Progenitor cell of endocrine pancreas (in vitro differentiated cells): ENCODE measurements at regions not wholly inside any gene's neighbourhood (a gene's known extent, or its start where the extent isn't known, plus 50 kb on each side); places are given as distances from the start of the nearest gene placed in this dataset.

ENCODE experiments used
- DNase-seq: peaks from one replicate; pipeline ENCODE4 v3.0.0; 2021; ENCODE audit warnings: low spot score; ENCODE audit not compliant: unreplicated experiment
- H3K27ac Mint-ChIP-seq: 2 replicates; pipeline ENCODE4 v1.8.0; 2021; ENCODE audit warnings: mild to moderate bottlenecking, moderate library complexity, mixed read lengths
- H3K27me3 Mint-ChIP-seq: 2 replicates; pipeline ENCODE4 v1.8.0; 2021; ENCODE audit warnings: mixed read lengths
- H3K36me3 Mint-ChIP-seq: 2 replicates; pipeline ENCODE4 v1.8.0; 2022; ENCODE audit warnings: mixed read lengths; ENCODE audit not compliant: insufficient read depth
- H3K4me1 Mint-ChIP-seq: 2 replicates; pipeline ENCODE4 v1.8.0; 2021; ENCODE audit warnings: low read depth, mixed read lengths
- H3K4me3 Mint-ChIP-seq: 2 replicates; pipeline ENCODE4 v1.8.0; 2021; ENCODE audit warnings: low read depth, mild to moderate bottlenecking, moderate library complexity, mixed read lengths
- H3K9me3 Mint-ChIP-seq: 2 replicates; pipeline ENCODE4 v1.8.0; 2021; ENCODE audit warnings: low read depth, mixed read lengths
- TF ChIP-seq, protein P1 (sequence below): fragments of 200-600 bp; sonication (generic); IDR thresholded peaks from one replicate; pipeline ENCODE4 v1.5.0; 2021; ENCODE audit warnings: antibody characterized with exemption, mild to moderate bottlenecking; ENCODE audit not compliant: unreplicated experiment

GRCh38 chr12:107144441-107144840 lies 51.1 kb upstream of the CRY1 start:
- TF ChIP-seq, protein P1, sequence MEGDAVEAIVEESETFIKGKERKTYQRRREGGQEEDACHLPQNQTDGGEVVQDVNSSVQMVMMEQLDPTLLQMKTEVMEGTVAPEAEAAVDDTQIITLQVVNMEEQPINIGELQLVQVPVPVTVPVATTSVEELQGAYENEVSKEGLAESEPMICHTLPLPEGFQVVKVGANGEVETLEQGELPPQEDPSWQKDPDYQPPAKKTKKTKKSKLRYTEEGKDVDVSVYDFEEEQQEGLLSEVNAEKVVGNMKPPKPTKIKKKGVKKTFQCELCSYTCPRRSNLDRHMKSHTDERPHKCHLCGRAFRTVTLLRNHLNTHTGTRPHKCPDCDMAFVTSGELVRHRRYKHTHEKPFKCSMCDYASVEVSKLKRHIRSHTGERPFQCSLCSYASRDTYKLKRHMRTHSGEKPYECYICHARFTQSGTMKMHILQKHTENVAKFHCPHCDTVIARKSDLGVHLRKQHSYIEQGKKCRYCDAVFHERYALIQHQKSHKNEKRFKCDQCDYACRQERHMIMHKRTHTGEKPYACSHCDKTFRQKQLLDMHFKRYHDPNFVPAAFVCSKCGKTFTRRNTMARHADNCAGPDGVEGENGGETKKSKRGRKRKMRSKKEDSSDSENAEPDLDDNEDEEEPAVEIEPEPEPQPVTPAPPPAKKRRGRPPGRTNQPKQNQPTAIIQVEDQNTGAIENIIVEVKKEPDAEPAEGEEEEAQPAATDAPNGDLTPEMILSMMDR: no peak
- H3K36me3 Mint-ChIP-seq: no peaks in the 10 kb centered on the region
- no peak overlapping the region for H3K27ac Mint-ChIP-seq
- no peak overlapping the region for H3K4me3 Mint-ChIP-seq
- peaks cover 3% of the 10 kb centered on the region for H3K4me1 Mint-ChIP-seq
- no peaks in the 10 kb centered on the region for H3K27me3 Mint-ChIP-seq
- H3K9me3 Mint-ChIP-seq: no peaks in the 10 kb centered on the region
- no peak for DNase-seq

GRCh38 chr12:107144990-107145389 lies 51.6 kb upstream of the CRY1 start:
- no peak overlapping the region for H3K4me3 Mint-ChIP-seq
- no peaks in the 10 kb centered on the region for H3K9me3 Mint-ChIP-seq
- H3K27ac Mint-ChIP-seq: no peak overlapping the region
- H3K4me1 Mint-ChIP-seq: peaks cover 3% of the 10 kb centered on the region
- no peaks in the 10 kb centered on the region for H3K27me3 Mint-ChIP-seq
- DNase-seq: no peak
- TF ChIP-seq, protein P1: no peak
- no peaks in the 10 kb centered on the region for H3K36me3 Mint-ChIP-seq

DNA sequence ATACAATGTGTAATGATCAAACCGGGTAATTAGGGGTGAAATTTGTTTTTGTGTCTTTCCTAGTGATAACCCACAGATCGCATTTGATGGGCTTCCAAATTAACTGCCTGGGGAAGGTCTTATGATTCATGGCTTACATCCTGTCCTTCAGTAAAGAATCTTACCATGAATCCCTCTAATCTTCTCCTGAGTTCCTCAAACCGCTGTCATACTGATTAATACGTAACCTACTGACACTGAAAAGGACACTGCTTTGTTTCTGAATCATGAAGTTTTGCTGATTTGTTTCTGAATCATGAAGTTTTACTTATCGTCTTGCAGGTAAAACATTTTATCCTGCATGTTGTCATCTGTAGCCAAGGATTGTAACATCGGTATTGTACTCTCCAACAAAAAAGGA lies 52.0 kb upstream of the CRY1 start:
- H3K36me3 Mint-ChIP-seq: no peaks in the 10 kb centered on the region
- DNase-seq: no peak
- no peak overlapping the region for H3K4me3 Mint-ChIP-seq
- no peak overlapping the region for H3K27ac Mint-ChIP-seq
- TF ChIP-seq, protein P1: no peak
- H3K27me3 Mint-ChIP-seq: no peaks in the 10 kb centered on the region
- no peaks in the 10 kb centered on the region for H3K9me3 Mint-ChIP-seq
- H3K4me1 Mint-ChIP-seq: peaks cover 3% of the 10 kb centered on the region

DNA sequence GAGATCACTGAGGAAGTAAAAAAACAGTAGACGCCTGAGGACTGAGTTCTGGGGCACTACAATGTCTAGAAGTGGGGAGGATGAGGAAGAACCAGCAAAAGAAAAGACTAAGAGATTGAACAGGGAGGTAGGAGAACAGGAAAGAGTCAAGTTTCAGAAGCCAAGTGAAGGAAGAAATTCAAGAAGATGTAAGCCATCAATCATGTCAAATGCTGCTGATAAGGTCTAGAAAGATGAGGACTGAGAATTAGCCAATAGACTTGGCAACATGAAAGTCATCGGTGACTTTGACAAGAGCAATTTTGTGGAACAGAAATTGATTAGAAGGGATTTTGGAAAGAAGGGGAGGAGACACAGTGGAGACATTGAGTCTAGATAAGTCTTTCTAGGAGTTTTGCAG lies 54.8 kb upstream of the CRY1 start:
- Mint-ChIP-seq H3K36me3 (no peaks in the 10 kb centered on the region), H3K9me3 (peaks cover 3% of the 10 kb centered on the region), H3K4me3 (no peak overlapping the region), H3K27ac (no peak overlapping the region), H3K4me1 (peaks cover 3% of the 10 kb centered on the region), H3K27me3 (no peaks in the 10 kb centered on the region)
- TF ChIP-seq, protein P1: no peak
- no peak for DNase-seq

GRCh38 chr12:107152315-107152714 lies 59.0 kb upstream of the CRY1 start:
- no peaks in the 10 kb centered on the region for H3K4me1 Mint-ChIP-seq
- H3K27me3 Mint-ChIP-seq: no peaks in the 10 kb centered on the region
- TF ChIP-seq, protein P1: no peak
- H3K9me3 Mint-ChIP-seq: peaks cover 12% of the 10 kb centered on the region
- H3K36me3 Mint-ChIP-seq: no peaks in the 10 kb centered on the region
- no peak for DNase-seq
- H3K4me3 Mint-ChIP-seq: no peak overlapping the region
- H3K27ac Mint-ChIP-seq: no peak overlapping the region
